ENCODE measurements at regions not wholly inside any gene's neighbourhood (a gene's known extent, or its start where the extent isn't known, plus 50 kb on each side); places are given as distances from the start of the nearest gene placed in this dataset.

DNA sequence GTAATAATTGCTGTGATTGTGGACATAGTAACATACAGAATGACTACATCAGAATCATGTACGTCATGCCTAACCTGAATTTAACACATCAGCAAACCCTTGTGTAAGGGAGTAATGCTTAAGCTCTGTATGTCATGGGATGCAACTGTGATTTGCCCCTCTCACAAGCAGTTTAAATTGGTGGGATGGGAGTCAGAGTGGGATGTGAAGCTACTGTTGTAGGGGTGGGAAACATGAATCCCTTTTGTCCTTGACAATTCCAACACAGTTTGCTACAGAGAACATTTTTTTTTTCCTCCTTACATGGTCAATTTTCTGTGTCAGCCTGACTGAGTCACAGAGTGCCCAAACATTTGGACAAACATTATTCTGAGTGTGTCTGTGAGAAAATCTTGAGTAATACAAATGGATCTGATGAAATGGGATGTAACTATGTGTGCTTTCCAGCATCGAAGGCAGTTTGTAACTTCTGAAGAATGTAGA is 392.8 kb downstream of the GPM6A start (continued):
- no peak for TF ChIP-seq E2F6 (IDR thresholded peaks at IDR 0.05)

All from H1 (cell line).